ENCODE measurements at regions not wholly inside any gene's neighbourhood (a gene's known extent, or its start where the extent isn't known, plus 50 kb on each side); places are given as distances from the start of the nearest gene placed in this dataset.
"Not testable (repeated sequence)": the region's sequence is repeated elsewhere in the genome, so short reads cannot be mapped to it uniquely, and the experiment has no call there.

DNA sequence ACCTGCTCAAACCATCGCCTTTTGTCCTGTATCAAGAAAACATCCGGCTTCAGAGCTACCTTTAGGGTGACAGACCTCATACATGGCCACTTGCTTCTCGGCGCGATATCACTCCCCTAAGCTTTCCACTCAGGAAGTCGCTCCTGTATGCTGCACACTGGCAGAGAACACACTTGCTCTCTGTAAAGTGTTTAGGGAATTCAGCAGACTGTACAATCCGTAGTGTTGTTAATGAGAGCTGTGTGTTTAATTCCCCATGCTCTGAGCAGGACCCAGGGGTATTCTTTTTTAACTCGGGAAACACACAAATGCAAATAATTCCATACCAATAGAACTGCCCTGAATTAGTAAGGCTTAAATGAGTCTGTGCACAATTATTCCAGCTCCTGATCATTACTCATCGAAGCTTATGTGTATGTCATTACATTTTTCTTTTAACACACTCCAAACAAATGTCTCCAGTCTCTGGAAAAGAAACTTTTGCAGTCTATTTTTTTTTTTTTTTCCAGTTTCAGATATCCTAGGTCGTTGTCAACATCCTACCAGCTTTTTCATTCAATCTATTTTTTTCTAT lies 338.7 kb upstream of the ARID1B start:
- no peak for ATAC-seq

DNA sequence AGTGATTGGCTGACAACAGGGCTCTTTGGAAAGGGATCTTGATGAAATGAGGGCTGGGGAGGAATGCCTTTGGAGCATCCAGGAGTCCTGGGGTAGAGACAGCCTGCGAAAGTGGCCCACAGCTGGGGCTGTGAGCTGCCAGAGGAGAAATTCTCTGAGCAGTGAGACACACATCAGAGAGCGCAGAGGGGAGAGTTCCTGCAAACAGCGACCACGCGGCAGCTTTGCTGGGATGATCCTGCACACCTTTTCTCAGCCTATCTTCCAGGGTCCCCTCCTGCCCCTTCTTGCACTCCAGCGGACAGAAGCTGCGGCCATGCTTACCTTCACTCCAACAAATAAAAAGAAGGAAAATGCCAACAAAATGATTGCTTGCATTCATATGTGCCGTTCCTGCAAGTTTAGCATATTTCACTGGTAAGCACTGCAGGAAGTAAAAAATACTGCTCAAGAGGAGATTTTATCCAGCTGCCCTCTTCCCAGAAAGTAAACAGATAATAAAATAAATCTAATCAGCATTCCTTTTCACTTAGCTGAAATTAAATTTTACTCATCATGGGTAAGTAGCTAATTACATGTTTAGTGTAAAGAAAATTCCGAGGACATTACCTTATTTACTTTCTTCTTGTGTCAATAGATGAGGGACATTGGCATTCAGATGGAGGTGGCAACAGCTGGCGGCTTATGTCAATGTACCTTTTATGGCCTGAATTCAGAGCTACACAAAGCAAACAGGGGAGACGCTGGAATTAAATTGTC lies 339.9 kb upstream of the ARID1B start:
- no peak for ATAC-seq

DNA sequence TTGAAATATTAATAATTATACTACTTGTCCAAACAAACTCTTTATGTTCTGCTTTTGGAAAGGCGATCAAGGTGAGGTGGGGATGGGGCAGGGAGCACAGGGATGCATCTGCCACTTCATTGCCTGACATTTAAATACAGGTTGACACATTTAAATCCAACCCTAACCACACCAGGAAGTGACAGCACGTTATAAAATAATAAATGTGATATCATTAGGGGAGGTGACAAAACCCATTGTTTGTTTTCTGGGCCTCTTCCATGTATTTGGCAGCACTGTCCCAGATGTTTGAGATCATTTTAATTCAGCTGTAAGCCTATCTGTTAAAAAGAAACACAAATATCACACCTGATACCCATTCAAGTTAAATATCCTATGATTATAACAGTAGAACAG lies 342.4 kb upstream of the ARID1B start:
- peak; percentile 36 for ATAC-seq

DNA sequence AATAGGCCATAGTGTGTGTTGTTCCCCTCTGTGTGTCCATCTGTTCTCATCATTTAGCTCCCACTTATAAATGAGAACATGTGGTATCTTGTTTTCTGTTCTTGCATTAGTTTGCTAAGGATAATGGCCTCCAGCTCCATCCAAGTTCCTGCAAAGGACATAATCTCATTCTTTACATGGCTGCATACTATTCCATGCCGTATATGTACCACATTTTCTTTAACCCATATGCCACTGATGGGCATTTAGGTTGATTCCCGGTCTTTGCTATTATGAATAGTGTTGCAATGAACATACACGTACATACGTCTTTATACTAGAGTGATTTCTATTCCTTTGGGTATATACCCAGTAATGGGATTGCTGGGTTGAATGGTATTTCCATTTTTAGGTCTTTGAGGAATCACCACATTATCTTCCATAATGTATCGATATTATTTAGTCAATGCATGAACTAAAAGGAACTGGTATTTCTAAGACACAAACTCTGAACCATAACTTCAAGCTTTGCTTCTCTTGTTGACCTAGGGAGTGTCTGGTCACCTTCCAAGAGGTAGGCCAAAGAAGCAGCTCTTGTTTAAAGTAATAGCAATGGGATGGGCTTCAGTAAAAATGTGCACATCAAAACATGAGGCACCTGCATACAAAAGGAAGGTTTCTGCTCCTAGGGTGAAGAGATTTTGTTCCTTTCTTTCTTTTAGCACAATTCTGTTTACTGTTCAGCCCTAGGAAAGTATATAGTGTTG lies 343.0 kb upstream of the ARID1B start:
- ATAC-seq, result no peak

DNA sequence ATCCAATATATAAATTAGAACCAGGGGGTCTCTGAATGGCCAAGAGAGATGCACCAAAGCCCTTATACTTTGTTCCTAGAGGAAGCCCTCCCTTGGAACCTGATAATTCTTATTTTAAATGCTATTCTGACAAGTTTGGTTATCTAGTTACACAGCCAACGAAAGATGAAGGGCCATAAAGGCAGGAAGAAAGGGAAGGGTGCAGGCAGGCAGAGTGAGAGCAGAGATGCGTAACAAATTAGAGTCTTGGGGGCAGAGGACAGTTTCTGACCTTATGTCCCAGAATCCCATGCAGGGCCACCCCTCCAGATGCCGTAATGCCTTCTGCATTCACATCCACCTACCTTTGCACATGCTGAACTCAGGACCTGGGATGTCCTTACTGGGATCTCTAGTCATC lies 344.6 kb upstream of the ARID1B start:
- ATAC-seq, result no peak

DNA sequence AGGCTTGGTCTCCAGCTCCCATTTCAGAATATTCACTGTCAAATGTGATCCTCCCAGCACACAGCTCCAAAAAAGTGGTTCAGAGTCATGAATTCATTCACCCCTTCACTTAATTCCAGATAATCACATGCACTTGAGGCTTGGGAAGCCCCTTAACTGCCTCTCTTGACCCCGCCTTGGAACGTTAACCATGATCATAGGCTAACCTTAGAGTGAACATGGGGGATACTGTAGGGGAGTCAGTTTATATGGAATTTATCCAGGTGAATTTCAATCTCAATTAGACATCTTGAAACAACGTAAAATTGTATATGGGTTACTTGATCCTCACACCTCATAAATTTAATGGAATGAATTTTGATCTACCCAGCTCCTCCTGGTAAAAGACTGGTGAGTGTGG lies 346.8 kb upstream of the ARID1B start:
- ATAC-seq, result no peak

DNA sequence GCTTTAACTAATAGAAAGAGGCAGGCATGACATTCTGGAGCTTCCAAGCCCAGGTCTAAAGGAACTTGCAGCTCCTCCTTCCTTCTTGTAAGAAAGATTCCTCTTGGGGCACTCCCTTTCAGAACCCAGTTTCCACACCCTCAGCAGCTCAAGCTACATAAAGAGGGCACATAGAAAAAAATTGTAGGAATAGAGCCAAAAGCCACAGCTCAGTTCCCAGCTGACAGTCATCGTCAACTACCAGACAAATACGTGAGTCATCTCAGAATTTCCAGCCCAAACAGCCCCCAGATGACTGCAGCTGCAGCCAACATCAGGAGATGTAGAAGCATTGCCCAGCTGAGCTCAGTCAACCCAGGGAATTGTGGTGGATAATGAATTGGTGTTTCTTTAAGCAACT lies 349.8 kb upstream of the ARID1B start:
- ATAC-seq, result peak; percentile 94

DNA sequence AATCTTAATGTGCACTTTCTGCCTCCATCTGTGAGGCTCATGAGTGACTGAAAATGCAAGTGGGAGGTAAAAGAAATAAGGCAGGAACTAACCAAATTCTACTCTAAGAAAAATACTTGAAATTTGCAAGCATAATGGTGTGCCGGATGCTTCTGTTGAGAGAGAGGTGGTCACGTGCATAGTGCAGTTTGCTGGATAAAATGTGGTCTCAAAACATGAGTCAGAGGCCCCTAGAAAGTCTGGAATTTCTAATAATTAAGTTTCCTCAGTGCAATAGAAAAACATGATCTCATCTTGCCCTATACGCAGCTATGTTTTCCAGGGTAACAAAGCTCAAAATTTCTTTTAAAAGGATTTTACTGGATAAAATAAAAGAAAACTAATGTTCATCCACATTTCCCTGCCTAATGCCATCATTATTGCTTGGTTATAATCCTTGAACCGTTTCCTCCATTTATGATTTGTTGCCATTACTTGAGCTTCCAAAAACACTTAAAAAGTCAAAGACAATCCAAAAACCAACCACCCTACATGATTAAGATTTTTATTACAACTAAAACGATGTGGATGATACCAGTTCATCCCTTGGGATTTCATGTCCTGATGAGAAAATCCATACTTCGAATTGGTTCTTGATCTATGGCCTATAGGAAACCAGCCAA lies 351.7 kb upstream of the ARID1B start:
- no peak for ATAC-seq

DNA sequence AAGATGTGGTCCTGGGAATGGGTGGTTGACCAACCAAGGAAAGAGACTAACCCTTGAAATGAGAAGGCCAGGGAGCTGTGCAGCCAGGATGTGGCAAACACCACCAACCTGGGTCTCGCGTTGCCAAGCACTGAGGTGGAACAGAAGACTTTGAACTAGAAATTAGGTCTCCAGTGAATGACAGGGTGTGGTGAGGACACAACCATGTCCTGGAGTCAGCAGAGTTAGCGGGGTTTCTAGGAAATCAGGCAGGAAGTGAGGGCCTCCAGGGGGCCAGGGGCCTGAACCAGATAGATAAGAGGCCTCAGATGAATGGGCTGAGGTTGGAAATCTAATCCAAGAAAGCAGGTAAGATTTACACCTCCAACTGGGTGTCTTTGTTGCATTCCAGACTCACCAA lies 353.3 kb upstream of the ARID1B start:
- no peak for ATAC-seq

DNA sequence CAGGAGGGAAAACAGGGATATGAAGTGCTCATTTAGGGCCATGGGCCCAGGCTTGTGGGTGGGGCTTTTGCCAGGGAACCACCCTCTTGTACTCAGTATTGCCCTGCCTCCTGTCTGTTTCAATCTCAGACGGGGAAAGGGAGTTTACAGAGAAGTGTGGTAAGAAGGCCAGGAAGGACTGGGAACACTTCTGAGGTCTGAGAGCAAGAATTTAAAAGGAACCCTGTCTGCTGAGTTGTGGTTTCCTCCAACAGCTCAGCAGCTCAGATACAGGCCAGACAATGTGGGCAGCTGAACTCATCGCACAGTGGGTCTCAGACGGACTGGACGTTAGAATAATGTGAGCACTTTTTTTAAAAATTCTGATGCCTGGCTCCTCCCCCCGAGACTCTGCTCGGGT lies 354.1 kb upstream of the ARID1B start:
- ATAC-seq, result no peak

DNA sequence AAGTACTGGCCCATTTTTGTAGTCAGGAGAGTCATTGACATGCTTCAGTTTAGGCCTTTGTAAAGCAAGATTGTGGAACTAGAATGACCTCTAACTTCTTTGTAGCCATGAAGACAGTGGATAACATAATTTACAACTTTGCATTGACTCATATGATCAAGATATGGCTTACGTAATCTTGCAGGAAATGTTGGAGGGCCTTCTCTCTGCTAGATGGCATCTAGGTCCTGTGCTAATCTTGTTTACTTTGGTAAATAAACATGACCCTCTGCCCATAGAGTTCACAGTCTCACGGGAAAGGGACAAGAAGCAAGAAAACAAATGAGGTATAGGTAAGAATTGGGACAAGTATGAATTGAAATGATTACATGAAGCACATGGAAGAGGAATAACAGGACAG lies 355.2 kb upstream of the ARID1B start:
- ATAC-seq, result no peak

DNA sequence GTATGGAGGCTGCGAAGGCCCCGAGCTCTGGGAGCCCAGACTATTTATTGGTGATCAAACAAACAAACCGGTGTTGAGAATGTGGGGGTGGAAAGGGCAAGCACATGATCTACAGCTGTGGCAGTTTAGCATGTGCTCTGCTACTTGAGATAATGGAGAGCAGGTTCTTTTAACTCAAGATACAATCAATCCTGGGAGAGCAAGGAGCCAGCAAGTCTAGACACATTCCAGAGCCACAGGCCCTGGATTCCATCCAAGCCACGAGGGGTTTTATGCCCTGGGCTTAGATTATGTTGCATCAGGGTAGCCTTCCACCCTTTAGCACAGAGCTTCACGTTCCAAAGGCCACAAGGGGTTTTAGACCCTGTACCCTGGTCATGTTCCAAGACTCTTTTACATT lies 355.9 kb upstream of the ARID1B start:
- not testable (repeated sequence) for ATAC-seq

DNA sequence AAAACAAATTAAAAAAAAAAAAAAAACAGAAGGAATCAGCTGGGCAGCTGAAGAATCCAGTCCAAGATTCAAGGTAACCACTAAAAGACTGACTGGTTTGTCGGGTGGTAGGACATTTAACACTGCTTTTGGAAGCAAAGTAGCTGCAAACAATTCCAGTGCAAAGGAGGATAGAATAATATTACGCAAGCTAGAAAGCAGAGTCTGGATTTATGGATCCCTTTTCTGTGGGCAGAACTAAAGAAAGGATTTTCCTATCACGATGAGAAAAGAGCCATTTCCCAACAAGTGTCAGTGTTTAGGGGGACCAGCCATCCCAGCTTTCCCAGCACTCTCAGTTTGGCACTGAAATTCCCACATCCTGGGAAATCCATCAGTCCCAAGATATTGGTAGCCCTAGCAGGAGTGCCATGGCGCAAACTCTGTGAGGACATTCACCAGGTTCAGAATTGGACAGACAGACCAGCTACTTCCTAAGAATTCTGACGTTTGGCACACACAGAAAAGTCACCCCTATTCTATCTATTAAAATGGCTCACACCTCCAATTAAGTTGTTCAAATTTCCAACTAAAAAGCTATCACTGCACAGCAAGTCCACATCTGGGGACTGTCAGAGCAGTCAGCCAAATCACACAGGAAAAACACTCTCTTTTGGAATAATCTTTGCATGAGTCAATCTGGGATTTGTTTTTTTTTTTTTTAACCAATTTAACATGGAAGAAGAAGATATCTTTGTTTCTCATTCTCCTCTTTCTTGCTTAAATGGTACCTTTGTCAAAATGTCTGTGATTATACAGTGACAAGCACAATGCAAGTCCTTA lies 356.8 kb upstream of the ARID1B start:
- no peak for ATAC-seq

DNA sequence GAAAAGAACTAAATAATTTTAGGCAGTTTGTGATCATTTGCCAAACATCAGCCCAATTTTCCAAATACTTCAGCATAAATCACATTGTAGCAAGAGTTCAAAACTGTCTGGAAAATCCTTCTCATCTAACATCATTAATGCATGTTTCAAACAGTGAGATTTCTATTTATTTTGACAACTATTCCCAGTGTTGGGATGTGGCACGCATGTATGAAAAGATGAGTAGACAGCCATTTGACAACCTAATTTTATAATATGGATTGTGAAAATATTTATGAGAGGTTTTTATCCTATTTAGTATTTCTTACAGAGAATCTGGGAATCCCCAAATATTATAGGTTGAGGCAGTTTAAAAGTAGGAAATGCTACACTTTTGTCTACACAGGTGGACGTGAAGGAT lies 357.6 kb upstream of the ARID1B start:
- no peak for ATAC-seq

DNA sequence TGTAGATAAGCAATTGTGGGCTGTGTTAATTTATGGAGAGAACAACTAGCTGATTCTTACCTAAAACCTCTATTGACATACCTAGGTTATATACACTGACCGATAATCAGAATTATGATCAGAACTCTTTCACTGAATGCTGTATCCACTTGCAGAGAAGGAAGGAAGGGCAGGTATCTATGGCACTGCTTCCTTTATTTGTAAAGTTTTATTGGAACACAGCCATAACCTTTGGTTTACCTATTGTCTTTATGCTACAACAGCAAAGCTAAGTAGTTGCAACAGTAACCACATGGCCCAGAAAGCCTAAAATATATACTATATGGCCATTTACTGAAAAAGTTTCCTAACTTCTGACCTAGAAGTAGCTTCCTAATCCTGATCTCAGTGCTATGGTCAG lies 358.9 kb upstream of the ARID1B start:
- ATAC-seq, result no peak

DNA sequence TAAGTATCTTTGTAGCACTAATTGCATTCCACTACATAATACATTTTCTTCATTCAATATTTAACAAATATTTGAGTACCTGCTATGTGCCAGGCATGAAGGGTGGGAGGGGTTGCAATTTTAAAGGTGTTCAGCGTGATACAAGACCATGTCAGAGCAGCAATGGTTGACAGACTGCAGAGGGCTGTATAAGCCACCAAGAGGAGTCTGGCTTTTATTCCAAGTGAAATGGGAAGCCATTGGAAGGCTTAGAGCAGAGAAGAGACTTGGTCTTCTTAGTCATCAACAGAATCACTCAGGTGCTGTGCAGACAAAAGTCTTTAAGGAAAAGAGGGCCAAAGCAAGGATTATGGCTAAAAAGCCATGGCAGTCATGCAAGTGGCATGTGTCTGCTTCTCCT lies 360.8 kb upstream of the ARID1B start:
- peak; percentile 46 for ATAC-seq

DNA sequence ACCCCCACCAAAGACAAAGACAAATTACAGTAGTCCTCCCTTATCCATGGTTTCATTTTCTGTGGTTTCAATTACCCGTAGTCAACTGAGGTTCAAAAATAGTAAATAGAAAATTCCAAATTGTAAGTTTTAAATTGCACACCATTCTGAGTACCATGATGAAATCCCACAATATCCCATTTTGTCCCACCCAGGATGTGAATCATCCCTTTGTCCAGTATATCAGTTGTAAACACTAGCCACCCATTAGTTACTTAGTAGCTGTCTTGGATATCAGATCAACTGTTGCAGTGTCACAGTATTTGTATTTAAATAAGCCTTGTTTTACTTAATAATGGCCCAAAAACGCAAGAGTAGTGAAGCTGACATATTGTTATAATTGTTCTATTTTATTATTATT lies 364.0 kb upstream of the ARID1B start:
- ATAC-seq, result no peak

DNA sequence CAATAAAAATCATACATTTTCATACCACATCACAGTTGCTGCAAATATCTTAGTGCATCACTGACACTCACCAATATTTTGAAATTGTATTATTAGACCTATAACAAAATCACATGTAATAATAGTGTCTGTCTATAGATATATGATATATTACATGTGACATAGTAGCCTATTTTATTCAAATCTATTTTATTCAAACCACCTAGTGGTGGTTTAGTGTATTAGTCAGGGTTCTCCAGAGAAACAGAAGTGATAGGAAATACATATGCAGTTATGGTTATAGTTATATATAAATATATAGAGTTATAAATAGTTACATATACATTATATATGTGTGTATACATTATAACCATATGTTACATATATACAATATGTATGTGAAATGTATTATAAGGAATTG lies 366.5 kb upstream of the ARID1B start:
- no peak for ATAC-seq

DNA sequence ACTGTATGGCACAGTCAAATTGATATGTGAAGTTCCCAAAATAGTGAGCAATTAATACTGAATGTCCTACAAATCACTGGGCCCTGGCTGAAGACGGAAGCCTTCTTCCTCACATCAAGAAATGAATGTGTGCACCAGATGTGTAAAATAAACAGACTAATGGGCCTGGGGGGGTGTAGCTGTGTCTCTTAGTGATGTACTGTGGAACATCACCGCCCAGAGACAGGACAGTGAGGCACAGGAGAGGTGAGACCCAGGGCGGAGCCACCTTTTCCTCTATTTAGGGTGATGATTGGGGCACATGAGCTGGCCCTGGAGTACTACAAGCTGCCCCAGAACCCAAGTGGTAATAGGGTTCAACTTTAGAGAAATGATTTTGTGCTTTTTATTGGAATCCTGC lies 368.5 kb upstream of the ARID1B start:
- no peak for ATAC-seq

DNA sequence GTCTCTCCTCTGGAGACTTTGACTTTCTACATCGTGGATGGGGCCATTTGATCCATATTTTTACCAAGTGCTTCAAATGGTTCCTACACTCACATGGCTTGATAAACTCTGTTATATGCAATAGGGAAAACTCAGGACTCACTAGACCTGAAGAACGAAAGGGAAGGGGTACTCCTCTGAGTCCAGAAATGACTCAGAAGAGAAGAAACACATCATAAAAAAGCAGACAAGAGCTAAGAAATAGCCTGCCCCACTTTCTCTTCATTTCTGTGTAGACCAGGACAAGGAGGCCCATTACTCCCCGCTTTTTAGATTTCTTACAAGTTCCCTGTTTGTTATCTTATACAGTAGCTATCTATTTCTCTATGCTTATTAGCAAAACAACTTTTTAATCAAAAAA lies 369.8 kb upstream of the ARID1B start:
- ATAC-seq, result no peak

DNA sequence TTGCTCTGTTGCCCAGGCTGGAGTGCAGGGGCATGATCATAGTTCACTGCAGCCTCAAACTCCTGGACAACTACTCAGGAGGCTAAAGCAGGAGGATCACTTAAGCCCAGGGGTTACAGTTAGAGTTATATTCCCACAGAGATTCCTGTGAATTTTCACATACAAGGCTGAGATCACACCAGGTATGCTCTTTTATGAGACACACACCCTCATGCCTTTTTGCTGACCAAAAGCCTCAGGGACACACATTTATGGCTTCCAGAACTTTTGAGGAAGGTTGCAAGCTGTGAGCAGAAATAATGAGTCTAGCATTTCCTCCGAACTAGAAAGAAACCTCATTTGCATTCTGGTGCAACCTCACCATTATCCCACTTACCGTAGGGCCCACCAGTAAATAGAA lies 370.5 kb upstream of the ARID1B start:
- no peak for ATAC-seq

DNA sequence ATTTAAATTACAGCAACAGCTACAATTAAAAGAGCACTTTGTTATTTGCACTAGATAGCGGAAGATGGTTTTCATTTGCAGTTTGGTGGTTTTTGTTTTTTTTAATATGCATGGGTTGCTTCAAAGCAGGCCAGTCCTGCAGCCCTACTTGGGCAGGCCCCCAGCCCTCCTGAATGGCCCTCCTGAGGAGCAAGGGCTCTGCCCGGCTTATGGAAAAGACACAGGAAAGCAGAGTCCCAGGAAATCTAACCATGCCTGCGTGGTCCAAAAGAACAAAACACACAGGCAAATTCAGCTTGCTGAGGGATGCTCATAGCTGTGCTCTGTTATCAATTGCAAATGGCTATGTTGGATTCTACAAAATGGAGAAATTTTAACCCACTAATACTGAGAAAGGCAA lies 371.1 kb upstream of the ARID1B start:
- ATAC-seq, result no peak

DNA sequence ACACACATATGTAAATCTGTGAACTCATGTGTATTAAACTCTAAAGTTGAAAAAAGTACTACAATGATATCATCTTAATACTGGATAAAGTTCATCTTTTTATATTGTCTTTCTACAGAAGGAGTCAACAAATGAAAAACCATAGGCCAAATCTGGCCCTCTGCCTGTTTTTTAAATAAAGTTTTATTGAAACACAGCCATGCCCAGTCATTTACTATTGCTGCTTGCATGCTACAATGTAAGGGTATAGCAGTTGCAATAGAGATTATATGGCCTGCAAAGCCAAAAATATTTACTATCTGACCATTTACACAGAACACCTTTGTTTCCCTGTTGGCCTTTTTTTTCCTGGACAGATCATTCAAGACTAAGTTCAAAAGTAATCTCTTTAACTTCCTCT lies 374.6 kb upstream of the ARID1B start:
- ATAC-seq, result no peak
